ENCODE measurements at regions not wholly inside any gene's neighbourhood (a gene's known extent, or its start where the extent isn't known, plus 50 kb on each side); places are given as distances from the start of the nearest gene placed in this dataset.

GRCh38 chr19:28859811-28860210, 353.1 kb downstream of the UQCRFS1 start:
- TF ChIP-seq POLR2AphosphoS5 (IDR thresholded peaks at IDR 0.05) (no peak), CTCF (IDR thresholded peaks at IDR 0.05) (no peak)

Data from sigmoid colon (tissue), 4 donors.